ENCODE measurements at regions not wholly inside any gene's neighbourhood (a gene's known extent, or its start where the extent isn't known, plus 50 kb on each side); places are given as distances from the start of the nearest gene placed in this dataset.

- no peak for FAIRE-seq
Measured at GRCh38 chr13:111913761-111914140, 153.2 kb upstream of the SOX1 start.

GRCh38 chr13:111914241-111915103 lies 152.5 kb upstream of the SOX1 start:
- POLR2A ChIA-PET = no interaction called here
- intact Hi-C loops (cut with micrococcal nuclease; ENCODE audit: unreplicated experiment) (no loop called here), in situ Hi-C loops (cut with MboI) (no loop called here)
- RAD21 ChIA-PET (ENCODE audit: unreplicated experiment) = no interaction called here
- H3K36me3 ChIP-seq (ENCODE audit: control insufficient read depth in 2 of 2, insufficient read depth in 2 of 2, low read length in 1 of 2) = no peaks in the 10 kb centered on the region
- H3K9me3 ChIP-seq (replicated peaks; ENCODE audit: control insufficient read depth, insufficient read depth, low read length) = no peaks in the 10 kb centered on the region
- no peaks in the 10 kb centered on the region for H4K20me1 ChIP-seq (ENCODE audit: control insufficient read depth, insufficient read depth)
- DNase-seq (ENCODE audit: low read depth, low spot score) = no peak
- WGBS (ENCODE audit: insufficient coverage, insufficient replicate concordance, low lambda C conversion rate, missing lambda C conversion rate) = 44% methylated on average over 13 of the region's 13 CpGs
- SMC1A ChIA-PET (ENCODE audit: uncharacterized antibody, unreplicated experiment) = no interaction called here
- no peak overlapping the region for H3K4me2 ChIP-seq (ENCODE audit: control insufficient read depth, insufficient read depth)
- no peak for FAIRE-seq
- no peaks in the 10 kb centered on the region for H3K79me2 ChIP-seq (ENCODE audit: control insufficient read depth, insufficient read depth, low read length)
- CTCF ChIA-PET = no interaction called here
- H3K4me1 ChIP-seq (ENCODE audit: control insufficient read depth, insufficient read depth, low read length) = no peaks in the 10 kb centered on the region
- H3K27ac ChIP-seq (ENCODE audit: control insufficient read depth, insufficient read depth) = no peak overlapping the region
- H2AFZ ChIP-seq (ENCODE audit: control insufficient read depth, low read depth, low read length) = no peak overlapping the region
- ATAC-seq = no peak
- no peaks in the 10 kb centered on the region for H3K27me3 ChIP-seq (replicated peaks in 1 of 2; ENCODE audit: control insufficient read depth in 2 of 2, insufficient read depth in 2 of 2, low read length in 1 of 2)
- no peak overlapping the region for H3K4me3 ChIP-seq
- BruUV-seq (replicated peaks) = no TSS peak
- H3K9ac ChIP-seq (ENCODE audit: control insufficient read depth, insufficient read depth, low read length) = no peak overlapping the region
- TF ChIP-seq ZNF592 (IDR thresholded peaks at IDR 0.05) (no peak), SMAD5 (IDR thresholded peaks at IDR 0.05; ENCODE audit: low read depth) (no peak), ZNF274 (IDR thresholded peaks at IDR 0.05; ENCODE audit: insufficient read depth, insufficient read length) (no peak), RAD51 (IDR thresholded peaks at IDR 0.05) (no peak), EZH2 (IDR thresholded peaks at IDR 0.05; ENCODE audit: borderline replicate concordance, control insufficient read depth, low read depth, low read length) (no peak), CBX5 (IDR thresholded peaks at IDR 0.05; ENCODE audit: low read depth) (no peak), RELB (IDR thresholded peaks at IDR 0.05; ENCODE audit: low read depth) (no peak), EED (IDR thresholded peaks at IDR 0.05; ENCODE audit: low read depth) (no peak), NR2C1 (IDR thresholded peaks at IDR 0.05) (no peak), IKZF1 (conservative IDR thresholded peaks at IDR 0.05) (no peak)

More at GRCh38 chr13:111913761-111914140, 153.2 kb upstream of the SOX1 start:
- in situ Hi-C loops (cut with MboI) = no loop called here
- BruUV-seq (replicated peaks) = no TSS peak
- ChIA-PET POLR2A (no interaction called here), RAD21 (ENCODE audit: unreplicated experiment) (no interaction called here), SMC1A (ENCODE audit: uncharacterized antibody, unreplicated experiment) (no interaction called here), CTCF (no interaction called here)
- Histone ChIP-seq H3K4me1 (ENCODE audit: control insufficient read depth, insufficient read depth, low read length) (no peaks in the 10 kb centered on the region), H4K20me1 (ENCODE audit: control insufficient read depth, insufficient read depth) (no peaks in the 10 kb centered on the region), H3K4me3 (no peak overlapping the region), H2AFZ (ENCODE audit: control insufficient read depth, low read depth, low read length) (no peak overlapping the region), H3K27me3 (replicated peaks in 1 of 2; ENCODE audit: control insufficient read depth in 2 of 2, insufficient read depth in 2 of 2, low read length in 1 of 2) (no peaks in the 10 kb centered on the region), H3K9ac (ENCODE audit: control insufficient read depth, insufficient read depth, low read length) (no peak overlapping the region), H3K9me3 (replicated peaks; ENCODE audit: control insufficient read depth, insufficient read depth, low read length) (no peaks in the 10 kb centered on the region), H3K36me3 (ENCODE audit: control insufficient read depth in 2 of 2, insufficient read depth in 2 of 2, low read length in 1 of 2) (no peaks in the 10 kb centered on the region), H3K4me2 (ENCODE audit: control insufficient read depth, insufficient read depth) (no peak overlapping the region), H3K79me2 (ENCODE audit: control insufficient read depth, insufficient read depth, low read length) (no peaks in the 10 kb centered on the region), H3K27ac (ENCODE audit: control insufficient read depth, insufficient read depth) (no peak overlapping the region)
- WGBS (ENCODE audit: insufficient coverage, insufficient replicate concordance, low lambda C conversion rate, missing lambda C conversion rate) = 52% methylated on average over 9 of the region's 9 CpGs
- TF ChIP-seq SREBF1 (IDR thresholded peaks at IDR 0.05; ENCODE audit: low read length) (no peak), CBX3 (IDR thresholded peaks at IDR 0.05; ENCODE audit: borderline replicate concordance, low read depth) (no peak), ESRRA (IDR thresholded peaks at IDR 0.05; ENCODE audit: low read length) (no peak), CHD4 (IDR thresholded peaks at IDR 0.05) (no peak), ATF7 (IDR thresholded peaks at IDR 0.05; ENCODE audit: low read depth) (no peak), RELA (IDR thresholded peaks at IDR 0.05; ENCODE audit: borderline replicate concordance, partially characterized antibody) (no peak), ZNF622 (IDR thresholded peaks at IDR 0.05) (no peak), RAD51 (IDR thresholded peaks at IDR 0.05) (no peak)
- no peak for DNase-seq (ENCODE audit: low read depth, low spot score)
- intact Hi-C loops (cut with micrococcal nuclease; ENCODE audit: unreplicated experiment) = no loop called here
- no peak for ATAC-seq

Data from GM12878 (cell line).